ENCODE measurements at regions not wholly inside any gene's neighbourhood (a gene's known extent, or its start where the extent isn't known, plus 50 kb on each side); places are given as distances from the start of the nearest gene placed in this dataset.

- Histone ChIP-seq H3K56ac (ENCODE audit: extremely low read depth, insufficient read depth, low read length) (no peak overlapping the region), H2BK20ac (ENCODE audit: low read depth, low read length) (no peak overlapping the region), H3K14ac (replicated peaks; ENCODE audit: low read depth, low read length) (no peak overlapping the region), H2AFZ (replicated peaks; ENCODE audit: low read length, poor library complexity) (no peak overlapping the region), H3K4me3 (ENCODE audit: insufficient read depth, low read depth, low read length) (no peak overlapping the region), H4K8ac (ENCODE audit: low read depth in 2 of 2, low read length in 2 of 2) (no peak overlapping the region), H3K36me3 (ENCODE audit: control insufficient read depth, insufficient read depth, low read length) (no peaks in the 10 kb centered on the region), H3K9ac (ENCODE audit: low read depth, low read length) (no peak overlapping the region), H3K9me3 (ENCODE audit: control insufficient read depth, insufficient read depth, low read length) (no peaks in the 10 kb centered on the region), H3K4me2 (ENCODE audit: low read depth, low read length) (no peak overlapping the region), H3K18ac (ENCODE audit: low read depth, low read length) (no peak overlapping the region), H3K79me1 (ENCODE audit: low read depth in 1 of 2, low read length in 2 of 2) (no peaks in the 10 kb centered on the region), H3K23ac (ENCODE audit: low read depth, low read length) (no peak overlapping the region), H2BK120ac (ENCODE audit: low read depth, low read length) (no peak overlapping the region), H2BK5ac (ENCODE audit: low read depth, low read length, poor library complexity, severe bottlenecking) (no peak overlapping the region), H2AK9ac (replicated peaks; ENCODE audit: low read depth, low read length, poor library complexity) (no peak overlapping the region), H2BK15ac (ENCODE audit: low read depth, low read length) (no peak overlapping the region), H3K27ac (ENCODE audit: insufficient read depth, low read length) (no peak overlapping the region), H3K4me1 (ENCODE audit: control insufficient read depth, insufficient read depth, low read length) (no peaks in the 10 kb centered on the region), H3K9me1 (ENCODE audit: insufficient read depth, low read length) (no peaks in the 10 kb centered on the region), H2AK5ac (ENCODE audit: low read depth, low read length) (no peak overlapping the region), H4K91ac (ENCODE audit: insufficient read depth, low read depth, low read length) (no peak overlapping the region), H4K5ac (ENCODE audit: low read depth, low read length) (no peak overlapping the region), H3K27me3 (ENCODE audit: control insufficient read depth, insufficient read depth, low read length) (no peaks in the 10 kb centered on the region), H3K4ac (ENCODE audit: low read depth, low read length) (no peak overlapping the region), H4K20me1 (ENCODE audit: insufficient read depth, low read length) (no peaks in the 10 kb centered on the region)
- dilution Hi-C loops (cut with HindIII; ENCODE audit: low sequenced_read_pairs, unreplicated experiment) (no loop called here), intact Hi-C loops (cut with micrococcal nuclease) (no loop called here), in situ Hi-C loops (cut with MboI; ENCODE audit: low sequenced_read_pairs) (no loop called here)
- POLR2A ChIA-PET (ENCODE audit: unreplicated experiment), result no interaction called here
- ATAC-seq (ENCODE audit: low read depth) (no peak), DNase-seq (no peak)
- TF ChIP-seq FOS (IDR thresholded peaks at IDR 0.05; ENCODE audit: low read depth, low read length) (no peak), MAFK (IDR thresholded peaks at IDR 0.05; ENCODE audit: low read depth, low read length) (no peak), CTCF (conservative IDR thresholded peaks at IDR 0.05; ENCODE audit: low read depth, low read length) (no peak), MXI1 (IDR thresholded peaks at IDR 0.05; ENCODE audit: borderline replicate concordance, low read depth, low read length) (no peak), BHLHE40 (IDR thresholded peaks at IDR 0.05; ENCODE audit: low read depth, low read length) (no peak), NFE2L2 (IDR thresholded peaks at IDR 0.05; ENCODE audit: low read depth, low read length) (no peak), SMC3 (IDR thresholded peaks at IDR 0.05; ENCODE audit: low read depth, low read length) (no peak), RAD21 (IDR thresholded peaks at IDR 0.05; ENCODE audit: low read length) (no peak), USF2 (IDR thresholded peaks at IDR 0.05; ENCODE audit: low read depth, low read length) (no peak), CHD1 (IDR thresholded peaks at IDR 0.05; ENCODE audit: low read depth, low read length) (no peak), RFX5 (IDR thresholded peaks at IDR 0.05; ENCODE audit: low read depth, low read length) (no peak), MAZ (IDR thresholded peaks at IDR 0.05; ENCODE audit: borderline replicate concordance, low read depth, low read length) (no peak), POLR2A (IDR thresholded peaks at IDR 0.05; ENCODE audit: low read depth, low read length) (no peak), RCOR1 (IDR thresholded peaks at IDR 0.05; ENCODE audit: insufficient replicate concordance, low read length) (no peak), ELK1 (IDR thresholded peaks at IDR 0.05; ENCODE audit: borderline replicate concordance, low read depth, low read length) (no peak), CEBPB (IDR thresholded peaks at IDR 0.05; ENCODE audit: low read depth, low read length) (no peak)
- CTCF ChIA-PET, result no interaction called here
- BruUV-seq (replicated peaks), result no TSS peak
- 83% methylated on average over 2 of the region's 5 CpGs; no CpG with 5 or more reads in 1 of the 2 experiments for WGBS, 2 experiments (ENCODE audit: extremely low coverage in 2 of 2, insufficient read length in 1 of 2)
Observed at GRCh38 chr14:99333214-99333613, 61.2 kb upstream of the BCL11B start.
